ENCODE measurements at regions not wholly inside any gene's neighbourhood (a gene's known extent, or its start where the extent isn't known, plus 50 kb on each side); places are given as distances from the start of the nearest gene placed in this dataset.

DNA sequence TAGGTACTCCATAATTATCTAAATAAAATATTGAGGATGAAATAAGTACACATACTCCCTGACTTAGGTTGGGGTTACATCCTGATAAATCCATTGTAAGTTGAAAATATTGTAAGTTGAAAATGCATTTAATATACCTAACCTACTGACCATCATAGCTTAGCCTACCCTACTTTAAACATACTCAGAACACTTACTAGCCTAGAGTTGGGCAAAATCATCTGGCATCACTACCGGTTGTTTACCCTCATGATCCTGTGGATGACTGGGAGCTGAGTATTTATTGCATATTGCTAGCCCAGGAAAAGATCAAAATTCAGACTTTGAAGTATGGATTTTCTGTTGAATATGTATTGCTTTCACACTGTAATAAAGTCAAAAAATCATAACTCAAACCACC, 467.3 kb downstream of the C6orf118 start:
- TF ChIP-seq, protein P1, sequence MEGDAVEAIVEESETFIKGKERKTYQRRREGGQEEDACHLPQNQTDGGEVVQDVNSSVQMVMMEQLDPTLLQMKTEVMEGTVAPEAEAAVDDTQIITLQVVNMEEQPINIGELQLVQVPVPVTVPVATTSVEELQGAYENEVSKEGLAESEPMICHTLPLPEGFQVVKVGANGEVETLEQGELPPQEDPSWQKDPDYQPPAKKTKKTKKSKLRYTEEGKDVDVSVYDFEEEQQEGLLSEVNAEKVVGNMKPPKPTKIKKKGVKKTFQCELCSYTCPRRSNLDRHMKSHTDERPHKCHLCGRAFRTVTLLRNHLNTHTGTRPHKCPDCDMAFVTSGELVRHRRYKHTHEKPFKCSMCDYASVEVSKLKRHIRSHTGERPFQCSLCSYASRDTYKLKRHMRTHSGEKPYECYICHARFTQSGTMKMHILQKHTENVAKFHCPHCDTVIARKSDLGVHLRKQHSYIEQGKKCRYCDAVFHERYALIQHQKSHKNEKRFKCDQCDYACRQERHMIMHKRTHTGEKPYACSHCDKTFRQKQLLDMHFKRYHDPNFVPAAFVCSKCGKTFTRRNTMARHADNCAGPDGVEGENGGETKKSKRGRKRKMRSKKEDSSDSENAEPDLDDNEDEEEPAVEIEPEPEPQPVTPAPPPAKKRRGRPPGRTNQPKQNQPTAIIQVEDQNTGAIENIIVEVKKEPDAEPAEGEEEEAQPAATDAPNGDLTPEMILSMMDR (IDR thresholded peaks at IDR 0.05): no peak
- no peak for TF ChIP-seq POLR2A (IDR thresholded peaks at IDR 0.05)
